ENCODE measurements at regions not wholly inside any gene's neighbourhood (a gene's known extent, or its start where the extent isn't known, plus 50 kb on each side); places are given as distances from the start of the nearest gene placed in this dataset.

- ChIA-PET CTCF (no interaction called here), POLR2A (no interaction called here)
- DNase-seq (ENCODE audit: extremely low spot score): no peak
- TF ChIP-seq, protein P1, sequence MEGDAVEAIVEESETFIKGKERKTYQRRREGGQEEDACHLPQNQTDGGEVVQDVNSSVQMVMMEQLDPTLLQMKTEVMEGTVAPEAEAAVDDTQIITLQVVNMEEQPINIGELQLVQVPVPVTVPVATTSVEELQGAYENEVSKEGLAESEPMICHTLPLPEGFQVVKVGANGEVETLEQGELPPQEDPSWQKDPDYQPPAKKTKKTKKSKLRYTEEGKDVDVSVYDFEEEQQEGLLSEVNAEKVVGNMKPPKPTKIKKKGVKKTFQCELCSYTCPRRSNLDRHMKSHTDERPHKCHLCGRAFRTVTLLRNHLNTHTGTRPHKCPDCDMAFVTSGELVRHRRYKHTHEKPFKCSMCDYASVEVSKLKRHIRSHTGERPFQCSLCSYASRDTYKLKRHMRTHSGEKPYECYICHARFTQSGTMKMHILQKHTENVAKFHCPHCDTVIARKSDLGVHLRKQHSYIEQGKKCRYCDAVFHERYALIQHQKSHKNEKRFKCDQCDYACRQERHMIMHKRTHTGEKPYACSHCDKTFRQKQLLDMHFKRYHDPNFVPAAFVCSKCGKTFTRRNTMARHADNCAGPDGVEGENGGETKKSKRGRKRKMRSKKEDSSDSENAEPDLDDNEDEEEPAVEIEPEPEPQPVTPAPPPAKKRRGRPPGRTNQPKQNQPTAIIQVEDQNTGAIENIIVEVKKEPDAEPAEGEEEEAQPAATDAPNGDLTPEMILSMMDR (IDR thresholded peaks at IDR 0.05; ENCODE audit: control extremely low read depth, extremely low read depth, low read depth, missing control alignments): no peak
Observed at GRCh38 chr12:19945559-19946435, 422.5 kb upstream of the PDE3A start.

DNA sequence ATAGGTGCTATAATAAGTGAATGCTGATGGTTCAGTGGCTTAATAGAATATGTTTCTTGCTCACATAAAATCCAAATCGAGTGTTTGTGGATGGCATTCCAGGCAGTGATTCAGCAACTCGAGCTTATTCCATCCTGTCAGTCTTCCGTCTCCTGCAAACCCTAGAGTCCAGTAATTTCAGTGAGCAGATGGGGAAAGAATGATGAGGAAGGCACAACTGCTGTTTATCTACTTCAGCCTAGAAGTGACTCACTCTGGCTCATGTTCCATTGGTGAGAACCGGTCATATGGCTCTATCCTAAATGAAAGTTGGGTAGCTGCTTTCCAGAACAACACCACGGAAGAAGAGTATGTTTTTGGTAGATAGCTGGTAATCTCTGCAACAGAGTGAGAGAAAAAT lies 421.8 kb upstream of the PDE3A start:
- TF ChIP-seq, protein P1 (IDR thresholded peaks at IDR 0.05; ENCODE audit: control extremely low read depth, extremely low read depth, low read depth, missing control alignments): no peak
- ChIA-PET POLR2A (interaction anchor here (0.6 kb wide), 1 partner anchor 89 kb away, joined by 4 read pairs; no protein-coding TSS in a partner anchor), CTCF (interaction anchor here (0.8 kb wide), 1 partner anchor 9 kb away, joined by 3 read pairs; no protein-coding TSS in a partner anchor)
- no peak for DNase-seq (ENCODE audit: extremely low spot score)

GRCh38 chr12:19947344-19947743 lies 421.0 kb upstream of the PDE3A start:
- TF ChIP-seq, protein P1 (IDR thresholded peaks at IDR 0.05; ENCODE audit: control extremely low read depth, extremely low read depth, low read depth, missing control alignments): no peak
- DNase-seq (ENCODE audit: extremely low spot score): no peak
- ChIA-PET POLR2A (no interaction called here), CTCF (interaction anchor here (0.8 kb wide), 1 partner anchor 10 kb away, joined by 3 read pairs; no protein-coding TSS in a partner anchor)

- POLR2A ChIA-PET: no interaction called here
- CTCF ChIA-PET: interaction anchor here (1.1 to 3.4 kb wide), 6 partner anchors 8 to 212 kb away, joined by 3 to 12 read pairs (median 4); no protein-coding TSS in a partner anchor
- TF ChIP-seq, protein P1 (IDR thresholded peaks at IDR 0.05; ENCODE audit: control extremely low read depth, extremely low read depth, low read depth, missing control alignments): no peak
Observed at GRCh38 chr12:19951664-19952063, 416.7 kb upstream of the PDE3A start.

GRCh38 chr12:19953734-19954133 lies 414.6 kb upstream of the PDE3A start:
- TF ChIP-seq, protein P1 (IDR thresholded peaks at IDR 0.05; ENCODE audit: control extremely low read depth, extremely low read depth, low read depth, missing control alignments): no peak
- DNase-seq (ENCODE audit: extremely low spot score): no peak
- ChIA-PET CTCF (interaction anchor here (3.4 kb wide), 1 partner anchor 10 kb away, joined by 12 read pairs; no protein-coding TSS in a partner anchor), POLR2A (no interaction called here)

More at GRCh38 chr12:19951664-19952063, 416.7 kb upstream of the PDE3A start:
- no peak for DNase-seq (ENCODE audit: extremely low spot score)

DNA sequence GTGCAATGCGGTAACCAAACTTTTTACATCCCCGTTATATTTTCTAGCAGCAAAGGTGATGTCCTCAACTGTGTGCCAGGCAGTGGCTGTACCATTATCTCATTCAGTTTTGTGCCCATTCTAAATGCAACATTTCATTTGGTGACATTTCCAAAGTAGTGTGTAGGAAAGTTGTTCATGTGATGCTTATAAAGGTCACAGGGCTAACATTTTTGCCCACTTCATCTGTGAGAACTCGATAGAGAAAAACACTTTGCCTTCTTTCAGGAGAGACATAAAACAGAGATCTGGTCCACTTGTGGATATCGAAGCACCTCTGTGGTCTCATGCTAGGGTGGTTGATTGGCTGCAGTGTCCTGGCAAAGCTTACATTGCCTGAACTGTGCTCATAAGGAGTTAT lies 414.2 kb upstream of the PDE3A start:
- DNase-seq (ENCODE audit: extremely low spot score): no peak
- CTCF ChIA-PET: no interaction called here
- POLR2A ChIA-PET: no interaction called here
- TF ChIP-seq, protein P1 (IDR thresholded peaks at IDR 0.05; ENCODE audit: control extremely low read depth, extremely low read depth, low read depth, missing control alignments): no peak

All from GM10248 (cell line).